ACHN (cell line): ENCODE measurements at regions not wholly inside any gene's neighbourhood (a gene's known extent, or its start where the extent isn't known, plus 50 kb on each side); places are given as distances from the start of the nearest gene placed in this dataset.
"Not testable (repeated sequence)": the region's sequence is repeated elsewhere in the genome, so short reads cannot be mapped to it uniquely, and the experiment has no call there.

Experiments used
- DNase-seq: peaks from one replicate; pipeline ENCODE4 v3.0.0-alpha.2; 2015
- in situ Hi-C: cut with HindIII; loops from 2 replicates; pipeline ENCODE4 v1.10.0; 2017; ENCODE audit warnings: low sequenced_read_pairs, low pct_ligation_motif_present, low pct_unique_long_range_greater_than_20kb

DNA sequence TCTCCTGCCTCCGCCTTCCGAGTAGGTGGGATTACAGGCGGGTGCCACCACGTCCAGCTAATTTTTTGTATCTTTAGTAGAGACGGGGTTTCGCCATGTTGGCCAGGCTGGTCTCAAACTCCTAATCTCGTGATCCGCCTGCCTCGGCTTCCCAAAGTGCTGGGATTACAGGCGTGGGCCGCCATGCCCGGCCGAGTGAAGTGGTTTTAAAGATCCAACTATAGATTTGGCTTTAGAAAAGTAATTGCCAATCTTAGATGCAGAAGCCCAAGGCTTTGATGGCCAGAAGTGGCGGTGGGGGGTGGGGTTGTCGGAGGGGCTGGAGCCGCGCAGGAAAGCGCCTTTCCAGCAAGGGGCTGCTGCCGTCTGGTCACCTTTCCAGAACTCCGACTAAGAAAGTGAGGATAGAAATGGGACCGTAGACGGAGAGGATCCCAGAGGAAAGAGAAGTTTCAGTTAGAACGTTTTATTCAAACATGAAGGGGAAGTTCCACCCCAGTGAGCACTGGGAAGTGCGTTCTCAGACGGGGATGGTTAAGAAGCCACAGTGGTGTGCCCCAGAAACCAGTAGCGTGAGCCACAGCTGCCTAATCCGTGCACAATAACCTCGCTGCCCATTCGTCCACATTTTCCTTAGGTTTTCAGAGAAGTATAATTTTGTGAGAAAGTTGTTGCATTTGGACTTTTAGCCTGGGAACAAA, 69.7 kb downstream of the DLL1 start:
- no peak for DNase-seq
- in situ Hi-C loops, result no loop called here

DNA sequence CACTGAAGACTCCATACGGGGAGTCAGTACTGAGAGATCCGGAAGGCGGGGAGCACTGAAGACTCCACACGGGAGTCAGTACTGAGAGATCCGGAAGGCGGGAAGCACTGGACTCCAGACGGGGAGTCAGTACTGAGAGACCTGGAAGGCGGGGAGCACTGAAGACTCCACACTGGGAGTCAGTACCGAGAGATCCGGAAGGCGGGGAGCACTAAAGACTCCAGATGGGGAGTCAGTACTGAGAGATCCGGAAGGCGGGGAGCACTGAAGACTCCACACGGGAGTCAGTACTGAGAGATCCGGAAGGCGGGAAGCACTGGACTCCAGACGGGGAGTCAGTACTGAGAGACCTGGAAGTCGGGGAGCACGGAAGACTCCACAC, 77.2 kb downstream of the DLL1 start:
- DNase-seq, in situ Hi-C loops: not testable (repeated sequence)

DNA sequence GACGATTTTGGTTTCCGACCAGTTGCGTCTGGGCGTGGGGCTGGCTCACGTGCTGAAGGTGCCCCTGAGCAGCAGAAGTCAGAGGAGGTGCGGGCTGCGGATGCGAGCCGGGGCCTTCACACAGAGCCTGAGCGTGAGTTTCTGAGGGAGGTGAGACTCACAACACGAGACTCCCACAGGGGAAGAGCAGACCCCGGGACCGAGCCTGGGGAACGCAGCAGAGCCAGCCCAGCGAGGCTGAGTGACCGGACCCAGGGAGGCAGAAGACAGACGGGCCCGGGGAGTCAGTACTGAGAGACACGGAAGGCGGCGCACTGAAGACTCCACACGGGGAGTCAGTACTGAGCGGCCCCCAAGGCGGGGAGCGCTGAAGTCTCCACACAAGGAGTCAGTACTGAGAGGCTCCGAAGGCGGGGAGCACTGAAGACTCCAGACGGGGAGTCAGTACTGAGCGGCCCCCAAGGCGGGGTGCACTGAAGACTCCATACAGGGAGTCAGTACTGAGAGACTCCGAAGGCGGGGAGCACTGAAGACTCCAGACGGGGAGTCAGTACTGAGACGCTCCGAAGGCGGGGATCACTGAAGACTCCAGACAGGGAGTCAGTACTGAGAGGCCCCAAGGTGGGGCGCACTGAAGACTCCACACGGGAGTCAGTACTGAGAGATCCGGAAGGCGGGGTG, 77.8 kb downstream of the DLL1 start:
- no peak for DNase-seq
- in situ Hi-C loops, result no loop called here

DNA sequence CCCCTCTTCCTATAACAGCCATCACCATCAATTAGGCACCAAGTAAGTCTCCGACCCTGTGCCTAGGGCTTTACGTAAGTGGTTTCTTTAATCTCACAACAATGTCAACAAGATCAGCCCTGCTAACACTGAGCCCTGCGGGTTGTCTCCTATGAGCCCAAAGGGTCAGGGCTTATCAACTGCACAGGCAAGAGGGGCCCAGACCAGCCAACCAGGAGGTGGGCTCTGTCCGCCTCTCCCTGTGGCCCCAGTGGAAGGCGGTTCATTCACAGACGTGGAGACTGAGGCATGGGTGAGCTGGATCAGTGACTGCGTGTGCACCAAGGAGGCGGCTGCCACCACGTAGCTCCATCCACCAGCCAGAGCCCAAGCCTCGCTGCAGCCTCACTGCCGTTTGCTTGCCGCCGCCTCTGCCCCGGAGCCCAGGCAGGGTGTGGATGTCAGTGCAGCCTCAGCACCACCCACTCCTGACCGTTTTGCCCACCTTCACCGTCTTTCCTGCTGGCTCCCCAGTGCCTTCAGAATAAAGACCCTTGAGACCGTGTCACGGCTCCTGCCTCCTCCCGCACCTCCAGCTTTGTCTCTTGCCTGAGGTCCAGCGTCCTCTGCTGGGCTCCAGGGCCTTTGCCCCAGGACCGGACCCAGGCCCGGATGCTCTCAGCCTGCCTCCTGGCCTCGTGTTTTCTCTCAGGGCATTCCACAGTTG, 78.7 kb downstream of the DLL1 start:
- DNase-seq, result no peak
- in situ Hi-C loops, result no loop called here

DNA sequence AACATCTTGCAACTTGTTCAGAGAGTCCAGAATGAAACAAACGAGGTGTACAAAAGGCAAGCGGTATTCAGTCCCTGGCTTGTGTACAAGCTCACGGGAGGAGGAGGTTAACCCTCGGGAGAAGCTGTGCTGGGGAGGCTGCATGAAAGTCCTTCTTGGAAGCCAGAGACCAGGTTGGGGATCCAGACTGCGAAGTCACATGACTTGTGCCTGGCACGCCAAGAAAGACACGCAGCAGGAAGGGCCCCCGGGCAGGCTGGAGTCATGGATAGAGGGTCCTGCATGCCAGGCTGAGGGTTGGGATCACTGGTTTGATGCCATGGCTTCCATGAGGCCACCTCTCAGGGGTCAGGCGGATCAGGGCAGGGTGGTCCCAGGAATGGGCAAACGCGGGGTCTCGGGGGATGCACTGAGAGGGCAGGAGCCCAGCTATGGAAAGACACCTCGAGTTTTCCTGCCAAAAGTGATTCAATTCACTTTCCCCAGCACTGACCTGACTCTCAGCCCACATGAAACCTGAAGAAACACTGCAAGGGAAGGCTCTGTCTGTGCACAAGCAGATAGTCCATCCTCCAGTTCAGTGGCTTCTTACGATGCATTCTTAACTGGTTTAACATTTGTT, 79.4 kb downstream of the DLL1 start:
- DNase-seq, result no peak
- in situ Hi-C loops, result no loop called here

DNA sequence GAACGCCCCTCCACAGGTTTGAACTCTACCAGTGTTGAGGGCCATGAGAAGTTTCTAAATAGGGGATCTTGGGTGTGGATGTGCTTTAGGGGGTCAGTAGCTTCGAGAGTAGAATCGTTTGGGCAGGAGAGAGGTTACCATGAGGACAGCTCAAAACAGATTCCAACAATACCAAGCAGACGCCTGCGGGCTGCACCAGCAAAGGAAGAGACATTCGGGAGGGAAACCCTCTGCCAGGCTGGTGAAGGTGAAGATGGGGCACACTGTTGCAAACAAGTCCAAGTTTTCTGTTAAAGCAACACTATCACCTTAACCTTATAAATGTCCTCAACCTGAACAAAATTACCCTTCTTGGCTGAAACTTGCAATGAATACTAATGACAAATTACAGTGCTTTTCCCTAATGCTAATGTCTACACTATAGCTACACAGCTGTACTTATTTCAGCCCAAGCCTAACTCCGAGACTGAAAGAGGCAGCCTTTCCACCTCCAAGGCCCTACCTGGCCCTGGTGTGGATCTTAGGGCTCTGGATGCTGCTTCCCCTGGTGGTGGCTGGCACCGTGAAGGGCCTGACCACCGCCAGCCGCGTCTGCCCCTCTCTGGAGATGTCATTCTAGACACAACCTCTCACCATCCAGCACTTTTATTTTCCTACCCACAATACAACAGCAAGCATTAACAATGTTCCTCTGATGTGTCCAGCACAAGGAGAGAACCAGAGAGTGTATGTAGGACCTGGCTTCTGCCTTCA, 80.1 kb downstream of the DLL1 start:
- in situ Hi-C loops, result no loop called here

DNA sequence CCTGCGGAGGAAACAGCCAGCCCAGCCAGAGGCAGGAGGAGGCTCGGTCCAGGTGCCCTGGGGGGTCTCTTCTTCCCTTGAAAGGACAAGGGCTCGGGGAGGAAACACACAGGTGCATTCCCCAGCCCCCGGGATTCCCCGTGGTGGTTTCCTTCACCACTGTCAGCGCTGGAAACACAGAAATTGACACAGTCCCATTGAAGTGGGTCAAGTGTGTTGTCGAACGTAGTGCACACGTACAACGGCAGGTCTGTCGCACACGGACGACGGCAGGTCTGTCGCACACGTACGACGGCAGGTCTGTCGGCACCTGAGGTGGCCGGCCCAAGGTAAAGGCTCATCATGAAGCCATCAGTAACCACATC, 80.9 kb downstream of the DLL1 start:
- no peak for DNase-seq

More for the DNA sequence above, 80.1 kb downstream of the DLL1 start:
- no peak for DNase-seq

DNA sequence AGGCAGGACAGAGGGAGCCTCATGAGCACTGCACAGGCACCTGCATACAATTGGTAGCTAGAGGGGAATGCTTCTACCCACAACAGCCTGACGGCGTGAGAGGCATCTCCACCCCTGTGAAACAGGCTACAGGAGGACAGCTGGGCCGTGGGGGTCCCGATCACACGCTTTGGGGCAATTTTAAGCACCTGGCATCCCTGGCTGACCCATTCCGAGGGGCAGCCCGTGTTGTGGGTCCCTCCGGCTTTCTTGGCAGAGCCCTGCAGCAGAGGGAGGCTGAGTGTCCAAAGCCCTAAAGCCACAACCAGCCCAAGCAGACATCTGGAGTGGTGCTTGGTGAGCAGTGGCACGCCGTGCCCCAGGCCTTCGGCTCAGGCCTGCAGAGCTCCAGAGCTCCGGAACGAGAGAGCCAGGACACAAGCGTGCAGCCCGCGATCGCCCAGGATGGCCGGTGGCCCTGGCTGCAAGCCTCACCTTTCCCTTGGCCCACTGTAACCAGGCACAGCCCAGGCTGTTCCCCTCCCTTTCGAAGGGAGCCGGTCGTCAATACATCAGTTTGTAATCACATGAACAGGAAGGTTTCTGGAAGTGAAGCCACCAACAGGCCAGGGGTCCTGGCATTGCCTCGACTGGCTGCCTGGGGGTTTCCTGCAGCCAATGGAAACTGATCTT, 81.4 kb downstream of the DLL1 start:
- in situ Hi-C loops, result no loop called here
- DNase-seq, result no peak

More for the DNA sequence above, 80.9 kb downstream of the DLL1 start:
- in situ Hi-C loops, result no loop called here

DNA sequence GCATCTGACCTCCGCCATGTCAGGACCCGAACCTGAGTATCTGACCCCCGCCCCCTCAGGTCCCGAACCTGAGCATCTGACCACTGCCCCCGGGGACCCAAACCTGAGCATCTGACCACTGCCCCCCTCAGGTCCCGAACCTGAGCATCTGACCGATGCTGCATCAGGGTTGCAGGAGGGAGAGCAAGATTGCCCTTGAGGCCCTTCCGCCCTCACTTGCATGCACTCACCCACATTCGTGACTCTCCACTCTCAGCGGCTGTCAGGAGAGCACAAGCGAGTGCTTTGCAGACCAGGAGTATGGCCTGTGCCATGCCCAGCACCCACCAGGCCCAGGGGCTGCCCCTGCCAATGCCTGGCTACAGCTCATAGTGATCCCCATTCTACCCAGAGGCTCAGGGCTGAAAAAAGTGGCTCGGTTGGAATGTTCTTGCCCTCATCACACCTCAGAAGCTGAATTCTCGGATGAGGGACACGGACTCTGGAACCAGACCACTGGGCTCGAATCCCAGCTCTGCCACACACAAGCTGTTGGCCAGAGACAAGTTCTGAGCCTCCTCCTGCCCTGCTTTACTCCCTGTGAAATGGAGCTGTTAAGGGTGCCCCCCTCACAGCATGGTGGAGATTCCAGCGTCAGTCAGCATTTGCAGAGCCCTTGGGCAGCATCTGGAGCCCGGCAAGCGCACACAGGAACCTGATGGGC, 82.1 kb downstream of the DLL1 start:
- in situ Hi-C loops, result no loop called here
- DNase-seq, result no peak

DNA sequence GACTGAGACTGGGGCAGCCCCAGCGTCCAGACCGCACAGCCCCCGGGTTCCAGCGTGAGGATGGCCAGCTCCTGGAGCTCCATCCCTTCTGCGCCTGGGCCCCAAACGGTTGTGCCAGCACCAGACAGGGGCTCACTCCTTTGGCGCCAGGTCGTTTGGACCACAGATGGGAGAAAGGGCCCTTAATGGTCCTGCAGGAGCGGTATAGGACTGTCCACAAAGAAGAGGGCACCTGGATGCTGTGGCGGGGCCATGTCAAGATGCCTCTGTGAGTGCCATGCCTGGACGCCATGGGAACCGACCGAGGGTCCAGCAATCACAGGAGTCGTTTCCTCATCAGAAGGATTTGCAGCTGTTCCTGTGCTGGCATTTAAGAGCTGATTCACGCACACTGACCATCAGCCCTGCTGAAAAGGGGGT, 82.7 kb downstream of the DLL1 start:
- no peak for DNase-seq
- in situ Hi-C loops, result no loop called here

DNA sequence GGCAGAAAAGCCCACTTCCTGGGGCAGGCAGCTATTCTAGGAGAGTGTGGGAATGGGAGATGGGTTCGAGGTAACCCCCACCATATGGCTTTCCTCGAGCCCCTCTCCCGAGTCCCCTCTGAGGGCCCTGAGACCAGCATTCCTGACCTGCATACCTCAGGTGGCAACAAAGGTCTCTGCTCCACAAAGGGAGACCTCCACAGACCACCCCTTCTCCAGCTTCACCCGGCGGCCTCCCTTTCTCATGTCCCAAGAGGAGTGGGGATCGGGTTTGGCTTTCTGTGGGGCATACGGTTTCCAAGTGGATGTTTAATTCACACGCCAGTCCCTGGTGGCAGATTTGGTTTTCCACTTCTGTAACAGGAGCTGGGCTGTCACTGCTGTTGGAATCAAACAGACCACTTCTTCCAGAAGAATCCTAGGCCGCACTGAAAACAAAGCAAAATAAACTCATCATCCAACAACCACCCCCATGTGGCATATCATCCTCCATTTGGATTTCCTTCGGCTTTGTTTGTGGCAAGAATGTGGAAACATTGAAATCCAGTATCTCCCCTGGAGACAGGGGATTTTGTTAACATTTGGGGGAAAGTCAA, 83.2 kb downstream of the DLL1 start:
- in situ Hi-C loops, result no loop called here
- no peak for DNase-seq

DNA sequence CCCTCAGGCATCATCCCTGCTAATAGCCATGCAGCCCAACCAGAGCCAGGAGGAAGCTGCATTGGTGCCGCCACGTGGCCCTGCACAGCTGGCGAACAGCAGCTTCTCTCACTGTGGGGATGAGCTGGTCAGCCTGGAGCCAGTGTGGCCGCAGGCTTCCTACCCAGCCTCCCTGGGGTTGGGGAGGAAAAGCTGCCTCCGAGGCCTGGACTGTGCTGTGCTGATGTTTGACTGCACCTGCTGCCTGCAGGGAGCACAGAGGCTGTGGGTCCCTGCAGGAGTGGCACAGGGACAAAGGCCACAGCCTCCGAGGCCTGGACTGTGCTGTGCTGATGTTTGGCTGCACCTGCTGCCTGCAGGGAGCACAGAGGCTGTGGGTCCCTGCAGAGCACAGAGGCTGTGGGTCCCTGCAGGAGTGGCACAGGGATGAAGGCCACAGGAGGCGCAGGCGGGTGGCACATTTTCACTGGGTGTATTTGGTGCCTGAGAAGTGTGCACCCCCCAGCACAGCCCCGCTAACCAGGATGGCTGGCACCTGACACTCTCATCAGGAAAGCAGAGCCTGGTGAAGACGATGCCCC, 83.9 kb downstream of the DLL1 start:
- no peak for DNase-seq
- in situ Hi-C loops, result no loop called here

DNA sequence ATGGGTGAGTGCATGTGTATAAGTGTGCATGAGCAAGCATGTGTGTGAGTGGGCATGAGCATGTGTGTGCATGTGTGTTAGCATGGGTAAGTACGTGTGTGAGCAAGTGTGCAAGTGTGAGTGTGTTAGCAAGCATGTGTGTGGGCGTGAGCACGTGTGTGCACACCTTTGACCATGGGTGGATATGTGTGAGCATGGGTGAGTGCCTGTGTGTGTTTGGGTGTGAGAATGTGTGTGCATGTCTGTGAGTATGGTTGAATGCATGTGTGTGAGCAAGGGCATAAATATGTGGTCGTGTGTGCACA, 84.6 kb downstream of the DLL1 start:
- no peak for DNase-seq
- in situ Hi-C loops, result no loop called here

DNA sequence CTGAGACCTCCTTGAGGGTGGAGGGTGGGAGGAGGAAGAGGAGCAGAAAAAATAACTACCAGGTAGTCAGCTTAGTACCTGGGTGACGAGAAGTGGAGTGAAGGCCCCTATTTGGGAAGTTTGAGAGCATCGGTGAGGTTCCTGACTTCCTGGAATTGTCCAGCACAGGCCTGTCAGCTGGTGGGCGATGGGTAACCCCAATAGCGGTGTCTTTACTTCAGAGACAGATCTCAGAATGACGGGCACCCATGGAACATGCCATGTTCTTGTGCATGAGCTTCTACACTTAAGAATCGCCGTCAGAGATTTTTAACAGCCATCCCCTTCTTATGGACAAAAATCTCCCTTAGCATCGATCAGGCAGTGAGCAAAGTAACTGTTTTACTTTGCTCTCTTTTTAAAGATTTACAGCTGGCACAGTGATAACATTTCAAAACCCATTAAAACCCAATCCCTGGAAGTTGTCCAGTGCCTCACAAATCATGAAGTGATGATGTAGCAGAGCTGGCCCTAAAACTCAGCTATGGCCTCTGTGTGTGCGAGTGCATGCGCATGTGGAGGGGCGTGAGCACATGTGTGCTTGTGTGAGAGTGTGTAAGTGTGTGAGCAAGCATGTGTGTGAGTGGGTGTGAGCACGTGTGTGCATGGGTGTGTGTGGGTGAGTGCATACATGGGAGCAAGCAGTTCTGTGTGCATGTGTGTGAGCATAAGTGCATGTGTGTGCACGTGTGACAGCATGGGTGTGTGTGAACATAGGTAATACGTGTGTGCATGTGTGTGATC, 85.2 kb downstream of the DLL1 start:
- no peak for DNase-seq
- in situ Hi-C loops, result no loop called here

DNA sequence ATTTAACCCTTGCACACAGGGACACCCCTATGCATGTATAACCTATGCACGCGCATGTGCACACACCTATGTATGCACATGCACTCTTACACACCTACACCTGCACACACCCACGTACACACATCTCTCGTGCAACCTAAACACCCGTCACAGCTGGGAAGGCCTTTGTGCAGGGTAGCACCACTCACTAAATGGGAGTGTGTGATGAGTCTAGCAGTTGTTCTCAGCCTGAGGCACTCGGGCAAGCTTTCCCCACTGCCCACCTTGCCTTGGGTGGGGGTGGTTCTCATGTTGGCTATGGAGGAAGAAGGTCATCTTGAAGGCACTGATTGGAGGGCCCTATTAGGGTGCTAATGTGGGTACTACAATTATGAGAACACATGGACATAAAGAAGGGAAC, 85.8 kb downstream of the DLL1 start:
- in situ Hi-C loops, result no loop called here
- DNase-seq, result no peak

DNA sequence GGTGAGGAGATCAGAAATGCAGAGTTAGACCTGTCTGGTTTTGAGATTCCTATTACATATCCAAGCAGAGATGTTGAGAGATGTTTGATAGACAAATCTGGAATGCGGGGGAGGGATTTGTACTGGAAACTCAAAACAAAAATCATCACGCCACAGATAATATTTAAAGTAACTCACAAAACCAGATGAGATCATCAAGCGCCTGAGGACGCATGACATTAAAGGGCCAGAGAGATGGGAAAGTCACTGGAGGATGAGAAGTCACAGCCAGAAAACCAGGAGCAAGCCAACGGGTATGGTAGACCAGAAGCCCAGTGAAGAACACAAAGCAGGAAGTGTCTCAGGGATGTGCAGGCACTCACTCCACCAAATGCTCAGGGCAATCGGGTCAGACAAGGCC, 87.7 kb downstream of the DLL1 start:
- in situ Hi-C loops, result no loop called here
- no peak for DNase-seq
